ENCODE measurements at regions not wholly inside any gene's neighbourhood (a gene's known extent, or its start where the extent isn't known, plus 50 kb on each side); places are given as distances from the start of the nearest gene placed in this dataset.

- DNase-seq, result no peak
Observed at GRCh38 chr15:46120713-46121112, 485.9 kb downstream of the SQOR start.

- DNase-seq, result no peak
Observed at GRCh38 chr15:46121441-46121840, 486.6 kb downstream of the SQOR start.

GRCh38 chr15:46126581-46126980, 491.8 kb downstream of the SQOR start:
- DNase-seq, result no peak

GRCh38 chr15:46127361-46127874, 492.6 kb downstream of the SQOR start:
- no peak for DNase-seq

- no peak for DNase-seq
Observed at GRCh38 chr15:46129145-46129544, 494.3 kb downstream of the SQOR start.

GRCh38 chr15:46131876-46132275, 497.0 kb downstream of the SQOR start:
- DNase-seq, result no peak

GRCh38 chr15:46137443-46137842, 502.6 kb downstream of the SQOR start:
- DNase-seq, result no peak

GRCh38 chr15:46146002-46146401, 511.2 kb downstream of the SQOR start:
- DNase-seq, result no peak

- DNase-seq, result no peak
Observed at GRCh38 chr15:46146915-46147314, 512.1 kb downstream of the SQOR start.

GRCh38 chr15:46151786-46152185, 517.0 kb downstream of the SQOR start:
- no peak for DNase-seq

GRCh38 chr15:46166750-46167149, 531.9 kb downstream of the SQOR start:
- no peak for DNase-seq

- DNase-seq, result no peak
Observed at GRCh38 chr15:46170326-46170725, 535.5 kb downstream of the SQOR start.

GRCh38 chr15:46174122-46174521, 539.3 kb downstream of the SQOR start:
- no peak for DNase-seq

GRCh38 chr15:46177219-46177618, 542.4 kb downstream of the SQOR start:
- no peak for DNase-seq

GRCh38 chr15:46178138-46178537, 543.3 kb downstream of the SQOR start:
- no peak for DNase-seq

- DNase-seq, result no peak
Observed at GRCh38 chr15:46207341-46207740, 572.5 kb downstream of the SQOR start.

GRCh38 chr15:46213551-46213950, 578.7 kb downstream of the SQOR start:
- no peak for DNase-seq

GRCh38 chr15:46222826-46223225, 588.0 kb downstream of the SQOR start:
- DNase-seq, result no peak

GRCh38 chr15:46229263-46229662, 594.4 kb downstream of the SQOR start:
- DNase-seq, result no peak

GRCh38 chr15:46231786-46232185, 597.0 kb downstream of the SQOR start:
- no peak for DNase-seq

- no peak for DNase-seq
Observed at GRCh38 chr15:46232471-46232870, 597.6 kb downstream of the SQOR start.

GRCh38 chr15:46242935-46243334, 608.1 kb downstream of the SQOR start:
- no peak for DNase-seq

GRCh38 chr15:46251903-46252302, 617.1 kb downstream of the SQOR start:
- no peak for DNase-seq

GRCh38 chr15:46258056-46258455, 623.2 kb downstream of the SQOR start:
- DNase-seq, result no peak

GRCh38 chr15:46260937-46261336, 626.1 kb downstream of the SQOR start:
- DNase-seq, result no peak

Data from CD4-positive, alpha-beta T cell treated with Interleukin-21 for 1 hour (primary cell).